ENCODE measurements at regions not wholly inside any gene's neighbourhood (a gene's known extent, or its start where the extent isn't known, plus 50 kb on each side); places are given as distances from the start of the nearest gene placed in this dataset.

- H3K4me3 Mint-ChIP-seq: no peak overlapping the region
- no peaks in the 10 kb centered on the region for H3K36me3 Mint-ChIP-seq (ENCODE audit: insufficient read depth)
- ATAC-seq (replicated peaks): no peak
- H3K27me3 Mint-ChIP-seq: no peaks in the 10 kb centered on the region
- H3K9me3 Mint-ChIP-seq: no peaks in the 10 kb centered on the region
- no peak for DNase-seq
- H3K27ac Mint-ChIP-seq: no peak overlapping the region
- H3K4me1 Mint-ChIP-seq (ENCODE audit: low read depth in 2 of 2): peaks cover 10 to 14% of the 10 kb centered on the region in 2 donors
These were observed 1111.1 kb downstream of the BCL11B start for GRCh38 chr14:98160901-98161300.

- Mint-ChIP-seq H3K27ac (no peak overlapping the region), H3K36me3 (ENCODE audit: insufficient read depth) (no peaks in the 10 kb centered on the region), H3K4me1 (ENCODE audit: low read depth in 2 of 2) (peaks cover 8 to 11% of the 10 kb centered on the region in 2 donors), H3K27me3 (no peaks in the 10 kb centered on the region), H3K9me3 (no peaks in the 10 kb centered on the region), H3K4me3 (no peak overlapping the region)
- ATAC-seq (replicated peaks): no peak
- no peak for DNase-seq
These were observed 1110.6 kb downstream of the BCL11B start for GRCh38 chr14:98161356-98161755.

GRCh38 chr14:98162856-98163805 is 1108.9 kb downstream of the BCL11B start:
- H3K9me3 Mint-ChIP-seq: no peaks in the 10 kb centered on the region
- no peaks in the 10 kb centered on the region for H3K36me3 Mint-ChIP-seq (ENCODE audit: insufficient read depth)
- ATAC-seq (replicated peaks) (no peak), DNase-seq (no peak)
- no peaks in the 10 kb centered on the region for H3K27me3 Mint-ChIP-seq
- peaks cover 17 to 20% of the 10 kb centered on the region in 2 donors for H3K4me1 Mint-ChIP-seq (ENCODE audit: low read depth in 2 of 2)
- H3K27ac Mint-ChIP-seq: no peak overlapping the region
- H3K4me3 Mint-ChIP-seq: no peak overlapping the region

GRCh38 chr14:98163873-98164272 is 1108.1 kb downstream of the BCL11B start:
- Mint-ChIP-seq H3K27me3 (no peaks in the 10 kb centered on the region), H3K4me3 (no peak overlapping the region), H3K4me1 (ENCODE audit: low read depth in 2 of 2) (peaks cover 24% of the 10 kb centered on the region in 2 donors), H3K9me3 (no peaks in the 10 kb centered on the region), H3K36me3 (ENCODE audit: insufficient read depth) (no peaks in the 10 kb centered on the region), H3K27ac (no peak overlapping the region)
- no peak for DNase-seq
- ATAC-seq (replicated peaks): no peak

- peaks cover 34 to 36% of the 10 kb centered on the region in 2 donors for H3K4me1 Mint-ChIP-seq (ENCODE audit: low read depth in 2 of 2)
- DNase-seq: no peak
- H3K9me3 Mint-ChIP-seq: no peaks in the 10 kb centered on the region
- no peaks in the 10 kb centered on the region for H3K27me3 Mint-ChIP-seq
- peak overlapping the region in 1 of 2 donors; percentile 1 for H3K27ac Mint-ChIP-seq
- ATAC-seq (replicated peaks): no peak
- no peak overlapping the region for H3K4me3 Mint-ChIP-seq
- no peaks in the 10 kb centered on the region for H3K36me3 Mint-ChIP-seq (ENCODE audit: insufficient read depth)
These were observed 1106.0 kb downstream of the BCL11B start for GRCh38 chr14:98165976-98166375.

- Mint-ChIP-seq H3K36me3 (ENCODE audit: insufficient read depth) (no peaks in the 10 kb centered on the region), H3K27ac (peak overlapping the region; percentile 79 to 89), H3K9me3 (no peaks in the 10 kb centered on the region), H3K4me1 (ENCODE audit: low read depth in 2 of 2) (peaks cover 42 to 49% of the 10 kb centered on the region in 2 donors), H3K4me3 (peak overlapping the region in 1 of 2 donors; percentile 63), H3K27me3 (no peaks in the 10 kb centered on the region)
- DNase-seq: no peak
- no peak for ATAC-seq (replicated peaks)
These were observed 1104.7 kb downstream of the BCL11B start for GRCh38 chr14:98167275-98167674.

GRCh38 chr14:98167705-98168104 is 1104.3 kb downstream of the BCL11B start:
- Mint-ChIP-seq H3K4me1 (ENCODE audit: low read depth in 2 of 2) (peaks cover 43 to 52% of the 10 kb centered on the region in 2 donors), H3K36me3 (ENCODE audit: insufficient read depth) (no peaks in the 10 kb centered on the region)
- peak; percentile 74 for ATAC-seq (replicated peaks)

GRCh38 chr14:98168211-98168985 is 1103.6 kb downstream of the BCL11B start:
- no peaks in the 10 kb centered on the region for H3K27me3 Mint-ChIP-seq
- peaks cover 2% of the 10 kb centered on the region for H3K36me3 Mint-ChIP-seq (ENCODE audit: insufficient read depth)
- H3K27ac Mint-ChIP-seq: peak overlapping the region; percentile 79 to 89
- DNase-seq: no peak
- peak overlapping the region; percentile 21 to 49 for H3K4me3 Mint-ChIP-seq
- H3K9me3 Mint-ChIP-seq: no peaks in the 10 kb centered on the region
- H3K4me1 Mint-ChIP-seq (ENCODE audit: low read depth in 2 of 2): peaks cover 50 to 58% of the 10 kb centered on the region in 2 donors
- ATAC-seq (replicated peaks): no peak

More at GRCh38 chr14:98167705-98168104, 1104.3 kb downstream of the BCL11B start:
- peak overlapping the region; percentile 49 to 63 for H3K4me3 Mint-ChIP-seq
- H3K27me3 Mint-ChIP-seq: no peaks in the 10 kb centered on the region
- no peak for DNase-seq
- peak overlapping the region; percentile 79 to 89 for H3K27ac Mint-ChIP-seq
- H3K9me3 Mint-ChIP-seq: no peaks in the 10 kb centered on the region

- no peaks in the 10 kb centered on the region for H3K9me3 Mint-ChIP-seq
These were observed 1102.8 kb downstream of the BCL11B start for GRCh38 chr14:98169170-98169587.

GRCh38 chr14:98170575-98170974 is 1101.4 kb downstream of the BCL11B start:
- DNase-seq: no peak
- H3K27me3 Mint-ChIP-seq: no peaks in the 10 kb centered on the region
- peaks cover 5% of the 10 kb centered on the region for H3K36me3 Mint-ChIP-seq (ENCODE audit: insufficient read depth)
- no peak for ATAC-seq (replicated peaks)
- no peak overlapping the region for H3K4me3 Mint-ChIP-seq
- H3K9me3 Mint-ChIP-seq: no peaks in the 10 kb centered on the region
- peaks cover 68 to 72% of the 10 kb centered on the region in 2 donors for H3K4me1 Mint-ChIP-seq (ENCODE audit: low read depth in 2 of 2)
- peak overlapping the region; percentile 49 to 89 for H3K27ac Mint-ChIP-seq

More at GRCh38 chr14:98169170-98169587, 1102.8 kb downstream of the BCL11B start:
- peaks cover 56 to 62% of the 10 kb centered on the region in 2 donors for H3K4me1 Mint-ChIP-seq (ENCODE audit: low read depth in 2 of 2)
- peaks cover 5% of the 10 kb centered on the region for H3K36me3 Mint-ChIP-seq (ENCODE audit: insufficient read depth)
- peak overlapping the region; percentile 79 to 89 for H3K27ac Mint-ChIP-seq
- ATAC-seq (replicated peaks) (no peak), DNase-seq (no peak)
- no peaks in the 10 kb centered on the region for H3K27me3 Mint-ChIP-seq
- H3K4me3 Mint-ChIP-seq: peak overlapping the region in 1 of 2 donors; percentile 33

GRCh38 chr14:98171654-98172053 is 1100.3 kb downstream of the BCL11B start:
- DNase-seq: no peak
- ATAC-seq (replicated peaks): no peak
- H3K4me1 Mint-ChIP-seq (ENCODE audit: low read depth in 2 of 2): peaks cover 78 to 81% of the 10 kb centered on the region in 2 donors
- no peaks in the 10 kb centered on the region for H3K9me3 Mint-ChIP-seq
- H3K36me3 Mint-ChIP-seq (ENCODE audit: insufficient read depth): peaks cover 5% of the 10 kb centered on the region
- H3K27ac Mint-ChIP-seq: peak overlapping the region; percentile 49 to 89
- peak overlapping the region in 1 of 2 donors; percentile 71 for H3K4me3 Mint-ChIP-seq
- H3K27me3 Mint-ChIP-seq: no peaks in the 10 kb centered on the region

GRCh38 chr14:98172243-98172778 is 1099.7 kb downstream of the BCL11B start:
- H3K27me3 Mint-ChIP-seq: no peaks in the 10 kb centered on the region
- peak overlapping the region; percentile 49 to 89 for H3K27ac Mint-ChIP-seq
- H3K4me1 Mint-ChIP-seq (ENCODE audit: low read depth in 2 of 2): peaks cover 82 to 83% of the 10 kb centered on the region in 2 donors
- DNase-seq (no peak), ATAC-seq (replicated peaks) (no peak)
- peaks cover 5% of the 10 kb centered on the region for H3K36me3 Mint-ChIP-seq (ENCODE audit: insufficient read depth)
- peak overlapping the region; percentile 60 to 71 for H3K4me3 Mint-ChIP-seq
- no peaks in the 10 kb centered on the region for H3K9me3 Mint-ChIP-seq

- Mint-ChIP-seq H3K4me1 (ENCODE audit: low read depth in 2 of 2) (peaks cover 74 to 81% of the 10 kb centered on the region in 2 donors), H3K27ac (peak overlapping the region; percentile 49 to 89), H3K36me3 (ENCODE audit: insufficient read depth) (peaks cover 5% of the 10 kb centered on the region), H3K27me3 (no peaks in the 10 kb centered on the region), H3K9me3 (no peaks in the 10 kb centered on the region), H3K4me3 (peak overlapping the region; percentile 60 to 71)
- DNase-seq (peak; percentile 45 to 67 (median 61)), ATAC-seq (replicated peaks) (peak; percentile 82)
These were observed 1098.7 kb downstream of the BCL11B start for GRCh38 chr14:98173305-98173704.
